WTC11 (cell line): ENCODE measurements at regions not wholly inside any gene's neighbourhood (a gene's known extent, or its start where the extent isn't known, plus 50 kb on each side); places are given as distances from the start of the nearest gene placed in this dataset.

Source experiments
- ATAC-seq: fragments of 200-7000 bp; cut with Tn5 transposase; 2 replicates; pipeline ENCODE4 v1.10.0; 2021; ENCODE audit warnings: mild to moderate bottlenecking, moderate library complexity
- CTCF ChIA-PET: fragments of 300-600 bp; sonication (Branson Sonifier 250); formaldehyde crosslinking; loops from one replicate; lab custom pipeline; 2021; ENCODE audit warnings: antibody characterized with exemption; lab: Charles Lee
- POLR2A ChIA-PET: fragments of 350-600 bp; sonication (Branson Sonifier 250); formaldehyde crosslinking; loops from one replicate; lab custom pipeline; 2021; ENCODE audit warnings: antibody characterized with exemption; lab: Charles Lee
- DNase-seq: peaks from one replicate; pipeline ENCODE4 v3.0.0; 2021; ENCODE audit warnings: low spot score
- H3K27ac Mint-ChIP-seq: 2 replicates; pipeline ENCODE4 v1.8.0; 2021; ENCODE audit warnings: mixed read lengths
- H3K27me3 Mint-ChIP-seq: 2 replicates; pipeline ENCODE4 v1.8.0; 2021; ENCODE audit warnings: low read depth, mild to moderate bottlenecking, moderate library complexity, mixed read lengths
- H3K36me3 Mint-ChIP-seq: 2 replicates; pipeline ENCODE4 v1.8.0; 2021; ENCODE audit warnings: mixed read lengths
- H3K4me1 Mint-ChIP-seq: 2 replicates; pipeline ENCODE4 v1.8.0; 2022; ENCODE audit warnings: mixed read lengths
- H3K4me3 Mint-ChIP-seq: 2 replicates; pipeline ENCODE4 v1.8.0; 2021; ENCODE audit warnings: mild to moderate bottlenecking, moderate library complexity, mixed read lengths
- H3K9me3 Mint-ChIP-seq: 2 replicates; pipeline ENCODE4 v1.8.0; 2021; ENCODE audit warnings: mixed read lengths
- CREB1 ChIP-seq: sonication (generic); formaldehyde crosslinking; IDR thresholded peaks from 2 replicates; pipeline ENCODE4 v1.8.0; 2023; ENCODE audit warnings: mild to moderate bottlenecking, missing genetic modification reagents
- ELF4 ChIP-seq: sonication (generic); formaldehyde crosslinking; IDR thresholded peaks from 2 replicates; pipeline ENCODE4 v1.8.1; 2022; ENCODE audit warnings: low read depth, mild to moderate bottlenecking, moderate library complexity, missing genetic modification reagents
- EMX1 ChIP-seq: fragments of 250-450 bp; sonication (Bioruptor Pico); IDR thresholded peaks from 2 replicates; pipeline ENCODE4 v1.8.0; 2021; ENCODE audit warnings: mild to moderate bottlenecking
- ESRRA ChIP-seq: sonication (generic); formaldehyde crosslinking; IDR thresholded peaks from 2 replicates; pipeline ENCODE4 v1.8.1; 2022; ENCODE audit warnings: mild to moderate bottlenecking, missing genetic modification reagents, borderline replicate concordance
- FOXJ3 ChIP-seq: sonication (generic); formaldehyde crosslinking; IDR thresholded peaks from 2 replicates; pipeline ENCODE4 v1.9.0; 2021; ENCODE audit warnings: missing genetic modification reagents, mild to moderate bottlenecking, borderline replicate concordance
- FOXK1 ChIP-seq: sonication (generic); formaldehyde crosslinking; IDR thresholded peaks from 2 replicates; pipeline ENCODE4 v1.8.0; 2022; ENCODE audit warnings: mild to moderate bottlenecking, moderate library complexity, missing genetic modification reagents
- GRHL2 ChIP-seq: fragments of 250-450 bp; sonication (Bioruptor Pico); IDR thresholded peaks from 2 replicates; pipeline ENCODE4 v1.8.0; 2022; ENCODE audit warnings: mild to moderate bottlenecking, moderate library complexity; ENCODE audit not compliant: insufficient replicate concordance, severe bottlenecking
- NR1H2 ChIP-seq: sonication (generic); formaldehyde crosslinking; IDR thresholded peaks from 2 replicates; pipeline ENCODE4 v1.9.0; 2021; ENCODE audit warnings: mild to moderate bottlenecking, moderate library complexity, missing genetic modification reagents
- NR2C2 ChIP-seq: sonication (generic); formaldehyde crosslinking; IDR thresholded peaks from 2 replicates; pipeline ENCODE4 v1.8.0; 2022; ENCODE audit warnings: mild to moderate bottlenecking, missing genetic modification reagents
- OVOL2 ChIP-seq: fragments of 250-450 bp; sonication (Bioruptor Pico); IDR thresholded peaks from 2 replicates; pipeline ENCODE4 v1.9.0; 2021; ENCODE audit warnings: mild to moderate bottlenecking, borderline replicate concordance
- SMAD4 ChIP-seq: sonication (generic); formaldehyde crosslinking; IDR thresholded peaks from 2 replicates; pipeline ENCODE4 v1.8.0; 2022; ENCODE audit warnings: mild to moderate bottlenecking, missing genetic modification reagents
- ZNF416 ChIP-seq: fragments of 250-450 bp; sonication (Bioruptor Pico); IDR thresholded peaks from 2 replicates; pipeline ENCODE4 v1.9.0; 2021; ENCODE audit warnings: mild to moderate bottlenecking, inconsistent platforms
- TF ChIP-seq, protein P1 (sequence below): sonication (generic); formaldehyde crosslinking; IDR thresholded peaks from 2 replicates; pipeline ENCODE4 v1.8.0; 2023; ENCODE audit warnings: missing genetic modification reagents
- TF ChIP-seq, protein P2 (sequence below): fragments of 250-450 bp; sonication (Bioruptor Pico); IDR thresholded peaks from 2 replicates; pipeline ENCODE4 v1.9.0; 2021; ENCODE audit warnings: moderate library complexity, mild to moderate bottlenecking, inconsistent platforms, borderline replicate concordance
- TF ChIP-seq, protein P3 (sequence below): fragments of 250-450 bp; sonication (Bioruptor Pico); IDR thresholded peaks from 2 replicates; pipeline ENCODE4 v1.8.0; 2021; ENCODE audit warnings: mild to moderate bottlenecking
- TF ChIP-seq, protein P4 (sequence below): sonication (generic); formaldehyde crosslinking; IDR thresholded peaks from 2 replicates; pipeline ENCODE4 v1.8.1; 2023; ENCODE audit warnings: mild to moderate bottlenecking, missing genetic modification reagents
- TF ChIP-seq, protein P5 (sequence below): sonication (generic); formaldehyde crosslinking; IDR thresholded peaks from 2 replicates; pipeline ENCODE4 v1.8.0; 2022; ENCODE audit warnings: missing genetic modification reagents
- TF ChIP-seq, protein P6 (sequence below): sonication (generic); formaldehyde crosslinking; conservative IDR thresholded peaks from 2 replicates; pipeline ENCODE4 v1.8.1; 2023; ENCODE audit warnings: mild to moderate bottlenecking, low read depth, missing genetic modification reagents, moderate library complexity
- TF ChIP-seq, protein P7 (sequence below): sonication (generic); formaldehyde crosslinking; IDR thresholded peaks from 2 replicates; pipeline ENCODE4 v1.8.1; 2022; ENCODE audit warnings: low read depth, missing genetic modification reagents, borderline replicate concordance
- TF ChIP-seq, protein P8 (sequence below): sonication (generic); formaldehyde crosslinking; conservative IDR thresholded peaks from 2 replicates; pipeline ENCODE4 v1.8.1; 2022; ENCODE audit warnings: mild to moderate bottlenecking, missing genetic modification reagents
- TF ChIP-seq, protein P9 (sequence below): sonication (generic); formaldehyde crosslinking; IDR thresholded peaks from 2 replicates; pipeline ENCODE4 v1.8.1; 2023; ENCODE audit warnings: mild to moderate bottlenecking, missing genetic modification reagents, moderate library complexity

DNA sequence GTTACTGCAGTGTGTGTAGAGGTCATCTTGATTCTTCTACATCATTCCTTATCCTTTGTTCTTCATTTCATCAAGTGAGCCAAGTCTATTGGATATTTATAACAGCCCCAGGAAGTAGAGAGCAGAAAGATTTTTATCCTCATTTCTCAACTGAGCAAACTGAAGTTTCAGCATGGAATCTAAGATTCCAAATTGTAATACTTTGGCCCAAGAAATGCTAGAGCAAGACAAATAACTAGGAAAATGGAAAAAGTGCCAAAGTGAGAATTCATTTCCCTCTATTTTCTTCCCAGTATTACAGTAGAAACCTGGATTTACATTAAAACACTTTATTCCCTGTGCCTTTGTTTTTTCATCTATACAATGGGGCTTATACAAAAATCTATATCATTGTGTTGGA is 346.8 kb downstream of the ARPP21 start:
- 0 out of 2 replicates have a peak, but pooled peaks cover 3% of the 10 kb centered on the region for H3K4me1 Mint-ChIP-seq
- no peaks in the 10 kb centered on the region for H3K36me3 Mint-ChIP-seq
- DNase-seq (no peak), ATAC-seq (no peak)
- H3K4me3 Mint-ChIP-seq: no peak overlapping the region
- no peak for TF ChIP-seq FOXJ3 (CRISPR knock-in tag)
- TF ChIP-seq, protein P1, sequence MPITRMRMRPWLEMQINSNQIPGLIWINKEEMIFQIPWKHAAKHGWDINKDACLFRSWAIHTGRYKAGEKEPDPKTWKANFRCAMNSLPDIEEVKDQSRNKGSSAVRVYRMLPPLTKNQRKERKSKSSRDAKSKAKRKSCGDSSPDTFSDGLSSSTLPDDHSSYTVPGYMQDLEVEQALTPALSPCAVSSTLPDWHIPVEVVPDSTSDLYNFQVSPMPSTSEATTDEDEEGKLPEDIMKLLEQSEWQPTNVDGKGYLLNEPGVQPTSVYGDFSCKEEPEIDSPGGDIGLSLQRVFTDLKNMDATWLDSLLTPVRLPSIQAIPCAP (CRISPR knock-in tag): no peak
- TF ChIP-seq, protein P2, sequence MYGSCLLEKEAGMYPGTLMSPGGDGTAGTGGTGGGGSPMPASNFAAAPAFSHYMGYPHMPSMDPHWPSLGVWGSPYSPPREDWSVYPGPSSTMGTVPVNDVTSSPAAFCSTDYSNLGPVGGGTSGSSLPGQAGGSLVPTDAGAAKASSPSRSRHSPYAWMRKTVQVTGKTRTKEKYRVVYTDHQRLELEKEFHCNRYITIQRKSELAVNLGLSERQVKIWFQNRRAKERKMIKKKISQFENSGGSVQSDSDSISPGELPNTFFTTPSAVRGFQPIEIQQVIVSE (CRISPR knock-in tag): no peak
- no peak for TF ChIP-seq ELF4 (CRISPR knock-in tag)
- no peak for TF ChIP-seq OVOL2 (CRISPR knock-in tag)
- ChIA-PET CTCF (no interaction called here), POLR2A (interaction anchor here (0.7 kb wide), 1 partner anchor 1804 kb away, joined by 3 read pairs; no protein-coding TSS in a partner anchor)
- no peak overlapping the region for H3K27ac Mint-ChIP-seq
- no peaks in the 10 kb centered on the region; the same call in 1 of the 2 replicates for H3K27me3 Mint-ChIP-seq
- H3K9me3 Mint-ChIP-seq: no peaks in the 10 kb centered on the region

DNA sequence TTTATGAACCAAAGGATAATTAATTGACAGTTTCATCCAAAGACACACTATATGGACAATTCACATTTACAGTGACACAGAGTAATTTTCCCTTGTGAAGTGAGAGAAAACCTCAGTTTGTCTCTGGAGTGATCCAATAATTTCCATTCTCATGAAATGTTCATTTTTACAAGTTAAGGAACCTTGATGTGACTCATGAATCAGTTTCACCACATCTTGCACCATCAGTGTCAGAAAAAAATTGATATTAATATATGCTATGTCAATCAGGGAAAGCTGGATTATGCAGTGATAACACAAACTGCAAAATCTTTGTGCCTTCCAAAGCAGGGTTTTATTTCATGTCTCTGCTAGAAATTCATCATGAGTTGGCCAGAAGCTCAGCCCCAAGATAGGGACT is 348.1 kb downstream of the ARPP21 start:
- ChIA-PET POLR2A (no interaction called here), CTCF (no interaction called here)
- ATAC-seq (no peak), DNase-seq (no peak)
- Mint-ChIP-seq H3K36me3 (no peaks in the 10 kb centered on the region), H3K9me3 (no peaks in the 10 kb centered on the region), H3K27ac (no peak overlapping the region), H3K4me1 (no peaks in the 10 kb centered on the region), H3K4me3 (no peak overlapping the region), H3K27me3 (no peaks in the 10 kb centered on the region; the same call in 1 of the 2 replicates)
- no peak for TF ChIP-seq EMX1 (CRISPR knock-in tag)
- no peak for TF ChIP-seq ESRRA (CRISPR knock-in tag)
- TF ChIP-seq, protein P3, sequence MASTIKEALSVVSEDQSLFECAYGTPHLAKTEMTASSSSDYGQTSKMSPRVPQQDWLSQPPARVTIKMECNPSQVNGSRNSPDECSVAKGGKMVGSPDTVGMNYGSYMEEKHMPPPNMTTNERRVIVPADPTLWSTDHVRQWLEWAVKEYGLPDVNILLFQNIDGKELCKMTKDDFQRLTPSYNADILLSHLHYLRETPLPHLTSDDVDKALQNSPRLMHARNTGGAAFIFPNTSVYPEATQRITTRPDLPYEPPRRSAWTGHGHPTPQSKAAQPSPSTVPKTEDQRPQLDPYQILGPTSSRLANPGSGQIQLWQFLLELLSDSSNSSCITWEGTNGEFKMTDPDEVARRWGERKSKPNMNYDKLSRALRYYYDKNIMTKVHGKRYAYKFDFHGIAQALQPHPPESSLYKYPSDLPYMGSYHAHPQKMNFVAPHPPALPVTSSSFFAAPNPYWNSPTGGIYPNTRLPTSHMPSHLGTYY: no peak
- TF ChIP-seq, protein P4, sequence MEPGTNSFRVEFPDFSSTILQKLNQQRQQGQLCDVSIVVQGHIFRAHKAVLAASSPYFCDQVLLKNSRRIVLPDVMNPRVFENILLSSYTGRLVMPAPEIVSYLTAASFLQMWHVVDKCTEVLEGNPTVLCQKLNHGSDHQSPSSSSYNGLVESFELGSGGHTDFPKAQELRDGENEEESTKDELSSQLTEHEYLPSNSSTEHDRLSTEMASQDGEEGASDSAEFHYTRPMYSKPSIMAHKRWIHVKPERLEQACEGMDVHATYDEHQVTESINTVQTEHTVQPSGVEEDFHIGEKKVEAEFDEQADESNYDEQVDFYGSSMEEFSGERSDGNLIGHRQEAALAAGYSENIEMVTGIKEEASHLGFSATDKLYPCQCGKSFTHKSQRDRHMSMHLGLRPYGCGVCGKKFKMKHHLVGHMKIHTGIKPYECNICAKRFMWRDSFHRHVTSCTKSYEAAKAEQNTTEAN (CRISPR knock-in tag): no peak
- TF ChIP-seq SMAD4 (CRISPR knock-in tag): no peak
- TF ChIP-seq GRHL2: no peak
- TF ChIP-seq NR2C2 (CRISPR knock-in tag): no peak
- TF ChIP-seq ZNF416 (CRISPR knock-in tag): no peak
- TF ChIP-seq, protein P5, sequence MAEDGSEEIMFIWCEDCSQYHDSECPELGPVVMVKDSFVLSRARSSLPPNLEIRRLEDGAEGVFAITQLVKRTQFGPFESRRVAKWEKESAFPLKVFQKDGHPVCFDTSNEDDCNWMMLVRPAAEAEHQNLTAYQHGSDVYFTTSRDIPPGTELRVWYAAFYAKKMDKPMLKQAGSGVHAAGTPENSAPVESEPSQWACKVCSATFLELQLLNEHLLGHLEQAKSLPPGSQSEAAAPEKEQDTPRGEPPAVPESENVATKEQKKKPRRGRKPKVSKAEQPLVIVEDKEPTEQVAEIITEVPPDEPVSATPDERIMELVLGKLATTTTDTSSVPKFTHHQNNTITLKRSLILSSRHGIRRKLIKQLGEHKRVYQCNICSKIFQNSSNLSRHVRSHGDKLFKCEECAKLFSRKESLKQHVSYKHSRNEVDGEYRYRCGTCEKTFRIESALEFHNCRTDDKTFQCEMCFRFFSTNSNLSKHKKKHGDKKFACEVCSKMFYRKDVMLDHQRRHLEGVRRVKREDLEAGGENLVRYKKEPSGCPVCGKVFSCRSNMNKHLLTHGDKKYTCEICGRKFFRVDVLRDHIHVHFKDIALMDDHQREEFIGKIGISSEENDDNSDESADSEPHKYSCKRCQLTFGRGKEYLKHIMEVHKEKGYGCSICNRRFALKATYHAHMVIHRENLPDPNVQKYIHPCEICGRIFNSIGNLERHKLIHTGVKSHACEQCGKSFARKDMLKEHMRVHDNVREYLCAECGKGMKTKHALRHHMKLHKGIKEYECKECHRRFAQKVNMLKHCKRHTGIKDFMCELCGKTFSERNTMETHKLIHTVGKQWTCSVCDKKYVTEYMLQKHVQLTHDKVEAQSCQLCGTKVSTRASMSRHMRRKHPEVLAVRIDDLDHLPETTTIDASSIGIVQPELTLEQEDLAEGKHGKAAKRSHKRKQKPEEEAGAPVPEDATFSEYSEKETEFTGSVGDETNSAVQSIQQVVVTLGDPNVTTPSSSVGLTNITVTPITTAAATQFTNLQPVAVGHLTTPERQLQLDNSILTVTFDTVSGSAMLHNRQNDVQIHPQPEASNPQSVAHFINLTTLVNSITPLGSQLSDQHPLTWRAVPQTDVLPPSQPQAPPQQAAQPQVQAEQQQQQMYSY (CRISPR knock-in tag): no peak
- no peak for TF ChIP-seq FOXJ3 (CRISPR knock-in tag)
- TF ChIP-seq, protein P6, sequence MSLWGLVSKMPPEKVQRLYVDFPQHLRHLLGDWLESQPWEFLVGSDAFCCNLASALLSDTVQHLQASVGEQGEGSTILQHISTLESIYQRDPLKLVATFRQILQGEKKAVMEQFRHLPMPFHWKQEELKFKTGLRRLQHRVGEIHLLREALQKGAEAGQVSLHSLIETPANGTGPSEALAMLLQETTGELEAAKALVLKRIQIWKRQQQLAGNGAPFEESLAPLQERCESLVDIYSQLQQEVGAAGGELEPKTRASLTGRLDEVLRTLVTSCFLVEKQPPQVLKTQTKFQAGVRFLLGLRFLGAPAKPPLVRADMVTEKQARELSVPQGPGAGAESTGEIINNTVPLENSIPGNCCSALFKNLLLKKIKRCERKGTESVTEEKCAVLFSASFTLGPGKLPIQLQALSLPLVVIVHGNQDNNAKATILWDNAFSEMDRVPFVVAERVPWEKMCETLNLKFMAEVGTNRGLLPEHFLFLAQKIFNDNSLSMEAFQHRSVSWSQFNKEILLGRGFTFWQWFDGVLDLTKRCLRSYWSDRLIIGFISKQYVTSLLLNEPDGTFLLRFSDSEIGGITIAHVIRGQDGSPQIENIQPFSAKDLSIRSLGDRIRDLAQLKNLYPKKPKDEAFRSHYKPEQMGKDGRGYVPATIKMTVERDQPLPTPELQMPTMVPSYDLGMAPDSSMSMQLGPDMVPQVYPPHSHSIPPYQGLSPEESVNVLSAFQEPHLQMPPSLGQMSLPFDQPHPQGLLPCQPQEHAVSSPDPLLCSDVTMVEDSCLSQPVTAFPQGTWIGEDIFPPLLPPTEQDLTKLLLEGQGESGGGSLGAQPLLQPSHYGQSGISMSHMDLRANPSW (CRISPR knock-in tag): no peak
- TF ChIP-seq FOXK1: no peak
- TF ChIP-seq, protein P7, sequence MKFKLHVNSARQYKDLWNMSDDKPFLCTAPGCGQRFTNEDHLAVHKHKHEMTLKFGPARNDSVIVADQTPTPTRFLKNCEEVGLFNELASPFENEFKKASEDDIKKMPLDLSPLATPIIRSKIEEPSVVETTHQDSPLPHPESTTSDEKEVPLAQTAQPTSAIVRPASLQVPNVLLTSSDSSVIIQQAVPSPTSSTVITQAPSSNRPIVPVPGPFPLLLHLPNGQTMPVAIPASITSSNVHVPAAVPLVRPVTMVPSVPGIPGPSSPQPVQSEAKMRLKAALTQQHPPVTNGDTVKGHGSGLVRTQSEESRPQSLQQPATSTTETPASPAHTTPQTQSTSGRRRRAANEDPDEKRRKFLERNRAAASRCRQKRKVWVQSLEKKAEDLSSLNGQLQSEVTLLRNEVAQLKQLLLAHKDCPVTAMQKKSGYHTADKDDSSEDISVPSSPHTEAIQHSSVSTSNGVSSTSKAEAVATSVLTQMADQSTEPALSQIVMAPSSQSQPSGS (CRISPR knock-in tag): no peak
- TF ChIP-seq, protein P8, sequence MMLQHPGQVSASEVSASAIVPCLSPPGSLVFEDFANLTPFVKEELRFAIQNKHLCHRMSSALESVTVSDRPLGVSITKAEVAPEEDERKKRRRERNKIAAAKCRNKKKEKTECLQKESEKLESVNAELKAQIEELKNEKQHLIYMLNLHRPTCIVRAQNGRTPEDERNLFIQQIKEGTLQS (CRISPR knock-in tag): no peak
- TF ChIP-seq CREB1 (CRISPR knock-in tag): no peak
- no peak for TF ChIP-seq NR1H2 (CRISPR knock-in tag)
- TF ChIP-seq ELF4 (CRISPR knock-in tag): no peak
- TF ChIP-seq, protein P9, sequence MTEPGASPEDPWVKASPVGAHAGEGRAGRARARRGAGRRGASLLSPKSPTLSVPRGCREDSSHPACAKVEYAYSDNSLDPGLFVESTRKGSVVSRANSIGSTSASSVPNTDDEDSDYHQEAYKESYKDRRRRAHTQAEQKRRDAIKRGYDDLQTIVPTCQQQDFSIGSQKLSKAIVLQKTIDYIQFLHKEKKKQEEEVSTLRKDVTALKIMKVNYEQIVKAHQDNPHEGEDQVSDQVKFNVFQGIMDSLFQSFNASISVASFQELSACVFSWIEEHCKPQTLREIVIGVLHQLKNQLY (CRISPR knock-in tag): no peak
